G401 (cell line): ENCODE measurements at regions not wholly inside any gene's neighbourhood (a gene's known extent, or its start where the extent isn't known, plus 50 kb on each side); places are given as distances from the start of the nearest gene placed in this dataset.
A peak's percentile ranks its signal among the peaks of the same experiment; 100 is the strongest.
"Not testable (repeated sequence)": the region's sequence is repeated elsewhere in the genome, so short reads cannot be mapped to it uniquely, and the experiment has no call there.

Source experiments
- DNase-seq: peaks from one replicate; pipeline ENCODE4 v3.0.0-alpha.2; 2015; ENCODE audit warnings: low spot score
- in situ Hi-C: cut with HindIII; loops from 2 replicates; pipeline ENCODE4 v1.10.0; 2016; ENCODE audit warnings: low sequenced_read_pairs, mixed read lengths

DNA sequence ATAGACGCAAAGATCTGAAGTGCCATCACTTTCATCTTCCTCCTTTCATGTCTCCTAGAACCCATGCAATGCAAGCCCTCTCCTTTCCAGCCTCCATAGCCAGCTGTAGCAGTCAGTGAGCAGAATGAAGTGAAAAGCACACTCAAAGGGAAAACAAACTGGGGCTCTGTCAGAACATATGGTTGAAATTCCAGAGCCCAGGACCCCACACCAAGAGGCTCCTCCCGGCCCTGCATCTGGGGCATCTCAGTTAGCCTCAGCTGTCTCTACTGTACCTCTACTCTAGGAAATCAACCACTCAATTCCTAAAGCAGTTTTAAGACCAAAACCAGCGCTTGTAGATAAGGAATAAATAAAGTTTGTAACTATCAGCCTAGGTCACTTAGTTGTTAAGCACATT lies 73.8 kb upstream of the P3H2 start:
- DNase-seq = no peak
- in situ Hi-C loops = no loop called here

DNA sequence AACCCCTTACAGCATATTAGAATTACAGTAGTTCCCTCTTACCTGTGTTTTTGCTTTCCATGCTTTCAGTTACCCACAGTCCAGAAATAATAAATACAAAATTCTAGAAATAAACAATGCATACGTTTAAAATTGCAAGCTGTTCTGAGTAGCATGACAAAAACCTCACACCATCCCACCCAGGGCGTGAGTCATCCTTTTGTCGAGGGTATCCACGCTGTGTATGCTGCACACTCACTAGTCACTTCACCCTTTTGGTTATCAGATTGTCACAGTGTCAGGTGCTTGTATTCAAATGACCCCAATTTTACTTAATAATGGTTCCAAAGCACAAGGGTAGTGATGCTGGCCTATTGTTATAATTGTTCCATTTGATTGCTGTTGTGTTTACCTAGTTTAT lies 72.5 kb upstream of the P3H2 start:
- DNase-seq = no peak
- in situ Hi-C loops = no loop called here

DNA sequence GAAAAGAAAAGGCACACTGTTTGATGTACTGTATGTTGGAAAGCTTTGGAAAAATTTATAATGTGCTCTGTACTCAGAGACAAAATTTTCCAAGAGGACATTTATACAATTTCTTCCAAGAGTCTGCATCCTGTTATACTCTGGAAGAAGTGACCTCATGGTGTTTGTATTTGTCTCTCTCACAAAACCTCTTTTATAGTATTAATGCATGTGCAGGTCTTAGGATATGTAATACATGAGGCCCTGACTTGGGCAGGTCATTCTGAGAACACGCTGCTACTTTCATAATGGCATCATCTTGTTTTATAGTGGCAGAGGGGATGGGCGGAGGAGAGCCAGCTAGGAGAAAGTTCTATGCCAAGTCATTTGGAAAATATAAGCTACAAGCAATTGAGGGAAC lies 72.0 kb upstream of the P3H2 start:
- in situ Hi-C loops = no loop called here

DNA sequence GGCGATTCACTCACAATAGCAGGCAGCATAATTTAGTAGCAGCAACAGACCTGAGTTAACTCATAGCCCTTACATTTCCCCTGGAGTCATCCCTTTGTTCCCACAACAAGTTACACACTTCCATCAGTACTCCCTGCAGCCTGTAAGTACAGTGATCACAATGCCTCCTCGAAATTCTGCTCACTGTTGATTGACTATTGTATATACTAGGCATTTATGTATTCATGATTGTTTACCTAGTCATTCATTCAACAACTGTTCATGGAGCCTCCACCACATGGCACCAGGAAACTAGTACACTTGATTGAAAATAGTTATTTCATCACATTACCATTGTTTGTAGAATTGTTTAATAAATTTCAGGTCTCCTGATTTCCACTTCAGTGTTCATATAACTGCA lies 71.4 kb upstream of the P3H2 start:
- in situ Hi-C loops = no loop called here

More for the DNA sequence above, 72.0 kb upstream of the P3H2 start:
- no peak for DNase-seq

DNA sequence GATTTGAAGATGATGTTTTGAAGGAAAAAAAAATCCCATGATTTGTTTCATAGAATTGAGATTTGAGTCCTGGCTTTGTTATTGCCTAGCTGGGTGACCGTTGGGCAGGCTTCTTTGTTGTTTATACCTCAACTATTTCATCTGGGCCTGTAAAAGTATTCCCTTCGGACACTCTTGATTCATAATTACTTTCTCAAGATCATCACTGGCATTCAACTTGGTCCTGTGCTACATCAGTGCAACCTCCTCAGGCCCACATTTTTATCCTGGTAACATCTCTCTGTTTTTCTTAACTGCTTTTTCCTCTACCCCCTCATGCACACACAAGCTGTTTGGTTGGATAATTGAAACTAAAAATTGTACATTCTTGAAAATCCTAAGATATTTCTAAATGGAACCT lies 67.5 kb upstream of the P3H2 start:
- in situ Hi-C loops = no loop called here

More for the DNA sequence above, 71.4 kb upstream of the P3H2 start:
- DNase-seq = no peak

DNA sequence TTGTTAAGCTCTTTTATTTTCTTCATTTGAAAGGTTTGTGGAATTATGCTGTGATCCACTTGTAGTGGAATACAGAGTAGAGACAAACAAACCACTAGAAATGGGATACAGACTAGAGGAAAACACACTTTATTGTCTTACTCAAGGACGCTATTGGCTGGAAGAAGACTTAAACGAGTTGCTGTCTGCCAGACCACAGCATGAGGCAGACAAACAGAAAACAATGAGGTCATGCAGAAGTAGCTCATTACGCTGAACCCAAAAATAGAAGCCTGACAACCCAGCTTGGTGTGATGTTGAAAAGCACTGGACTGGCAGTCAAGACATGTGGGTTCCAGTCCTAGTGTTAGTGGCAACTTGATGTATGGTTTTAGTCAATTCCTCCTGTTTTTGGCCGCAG lies 62.4 kb upstream of the P3H2 start:
- in situ Hi-C loops = no loop called here
- DNase-seq = peak; percentile 7

More for the DNA sequence above, 67.5 kb upstream of the P3H2 start:
- DNase-seq = no peak

GRCh38 chr3:190182418-190183043 lies 61.8 kb upstream of the P3H2 start:
- DNase-seq = no peak

DNA sequence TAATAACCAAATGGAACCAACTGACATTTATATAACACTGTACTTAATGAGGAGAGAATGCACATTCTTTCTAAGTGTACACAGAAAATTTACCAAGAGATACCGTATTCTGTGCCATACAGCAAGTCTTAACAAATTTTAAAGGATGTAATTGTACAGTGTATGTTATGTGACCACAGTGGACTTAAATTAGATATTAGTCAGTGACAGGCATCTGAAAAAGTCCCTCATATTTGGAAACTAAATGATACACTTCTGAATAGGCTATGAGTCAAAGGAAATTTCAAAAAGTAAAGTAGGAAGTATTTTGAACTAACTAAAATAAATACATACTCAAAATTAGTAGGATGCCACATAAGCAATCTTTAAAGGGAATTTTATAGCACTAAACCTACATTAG lies 59.6 kb upstream of the P3H2 start:
- in situ Hi-C loops = no loop called here
- DNase-seq = no peak

More at GRCh38 chr3:190182418-190183043, 61.8 kb upstream of the P3H2 start:
- in situ Hi-C loops = no loop called here

- in situ Hi-C loops = no loop called here
- DNase-seq = no peak
Observed at GRCh38 chr3:190178779-190179178, 58.1 kb upstream of the P3H2 start.

GRCh38 chr3:190176933-190177525 lies 56.3 kb upstream of the P3H2 start:
- DNase-seq, in situ Hi-C loops: not testable (repeated sequence)

DNA sequence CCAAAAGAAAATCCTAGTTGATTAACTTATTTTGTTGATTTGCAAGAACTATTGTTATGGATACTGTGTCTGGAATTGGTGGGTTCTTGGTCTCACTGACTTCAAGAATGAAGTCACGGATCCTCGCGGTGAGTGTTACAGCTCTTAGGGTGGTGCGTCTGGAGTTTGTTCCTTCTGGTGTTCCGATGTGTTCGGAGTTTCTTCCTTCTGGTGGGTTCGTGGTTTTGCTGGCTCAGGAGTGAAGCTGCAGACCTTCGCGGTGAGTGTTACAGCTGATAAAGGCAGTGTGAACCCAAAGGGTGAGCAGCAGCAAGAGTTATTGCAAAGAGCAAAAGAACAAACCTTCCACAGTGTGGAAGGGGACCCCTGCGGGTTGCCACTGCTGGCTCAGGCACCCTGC lies 55.4 kb upstream of the P3H2 start:
- DNase-seq, in situ Hi-C loops: not testable (repeated sequence)

DNA sequence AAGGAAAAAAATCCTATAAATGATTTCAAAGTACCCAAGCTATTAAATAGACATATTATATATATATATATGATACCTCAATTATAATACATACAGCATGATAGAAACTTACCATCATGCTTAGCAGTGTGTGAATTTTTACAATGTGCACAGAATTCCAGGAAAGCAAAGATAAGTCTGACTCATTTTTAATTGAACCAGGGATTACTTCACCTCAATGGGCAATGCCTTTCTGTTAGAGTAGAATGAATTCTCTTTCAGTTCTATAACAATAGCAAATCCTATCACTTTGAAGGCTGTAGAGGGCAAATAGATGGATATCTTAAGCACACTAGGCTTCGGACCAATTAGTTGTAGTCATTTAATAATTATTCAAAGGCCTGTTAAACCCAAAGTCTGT lies 54.8 kb upstream of the P3H2 start:
- in situ Hi-C loops = no loop called here

DNA sequence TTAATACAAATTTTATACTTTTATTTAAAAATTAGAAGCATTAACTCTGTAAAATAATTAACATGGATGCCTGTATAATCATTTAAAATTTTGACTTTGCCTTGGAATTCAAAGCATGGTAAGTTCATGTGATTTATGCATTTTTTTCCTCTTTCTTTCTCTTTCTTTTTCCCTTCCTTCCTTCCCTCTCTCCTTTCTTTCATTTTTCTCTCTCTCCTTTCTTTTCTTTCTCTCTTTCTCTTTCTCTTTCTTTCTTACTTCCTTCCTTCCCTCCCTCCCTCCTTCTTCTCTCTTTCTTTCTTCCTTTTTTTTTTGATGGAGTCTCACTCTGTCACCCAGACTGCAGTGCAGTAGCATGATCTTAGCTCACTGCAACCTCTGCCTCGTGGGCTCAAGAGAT lies 53.8 kb upstream of the P3H2 start:
- in situ Hi-C loops = no loop called here
- no peak for DNase-seq

More for the DNA sequence above, 54.8 kb upstream of the P3H2 start:
- no peak for DNase-seq

- in situ Hi-C loops = no loop called here
- DNase-seq = no peak
Observed at GRCh38 chr3:190173426-190173825, 52.7 kb upstream of the P3H2 start.

- no peak for DNase-seq
- in situ Hi-C loops = no loop called here
Observed at GRCh38 chr3:190172751-190173150, 52.1 kb upstream of the P3H2 start.
